Urothelium cell line (cell line): ENCODE measurements at regions not wholly inside any gene's neighbourhood (a gene's known extent, or its start where the extent isn't known, plus 50 kb on each side); places are given as distances from the start of the nearest gene placed in this dataset.

Experiments
- DNase-seq: peaks from one replicate; pipeline ENCODE4 v3.0.0; 2011; ENCODE audit warnings: low spot score, mixed read lengths
- FAIRE-seq: peaks from 2 replicates; lab custom pipeline; 2011; peaks lifted over from hg19 to GRCh38; lab: Jason Lieb, UNC

DNA sequence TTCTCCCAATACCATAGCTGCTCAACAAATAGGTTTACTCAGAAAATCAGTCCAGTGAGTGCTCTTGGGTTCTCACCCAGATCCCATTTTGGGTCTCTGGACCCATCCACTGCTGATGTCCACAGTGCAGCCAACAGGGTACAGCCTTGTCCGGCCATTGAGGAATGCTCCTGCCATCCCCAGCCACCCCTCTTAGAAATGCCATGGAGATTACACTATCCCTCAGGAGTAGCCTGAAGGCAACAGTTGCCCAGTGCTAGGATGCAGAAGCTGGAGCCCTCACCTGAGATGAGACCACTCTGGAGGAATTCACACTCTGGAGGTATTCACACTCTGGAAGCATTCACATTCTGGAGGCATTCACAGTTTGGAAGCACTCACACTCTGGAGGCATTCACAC, 958.8 kb upstream of the TMEM132C start:
- DNase-seq (no peak), FAIRE-seq (no peak)

DNA sequence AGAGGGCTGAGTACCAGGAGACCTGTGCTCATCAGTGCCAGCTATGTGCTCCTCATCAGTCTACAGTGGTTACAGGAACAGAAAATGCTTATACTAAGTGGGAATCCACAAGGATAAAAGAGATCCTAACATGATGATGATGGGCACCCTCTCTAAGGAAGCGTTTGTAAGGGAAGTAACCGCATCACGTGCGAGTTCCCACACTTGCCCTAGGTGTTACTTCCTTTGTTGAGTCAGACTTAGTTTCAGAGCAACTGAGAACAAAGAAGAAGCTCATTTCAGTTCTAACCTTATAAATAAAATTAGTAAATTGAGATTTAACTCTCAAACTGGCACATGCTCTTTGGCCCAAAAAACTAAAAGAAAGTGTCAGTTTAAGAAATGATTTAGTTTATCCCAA, 956.4 kb upstream of the TMEM132C start:
- FAIRE-seq (no peak), DNase-seq (no peak)

DNA sequence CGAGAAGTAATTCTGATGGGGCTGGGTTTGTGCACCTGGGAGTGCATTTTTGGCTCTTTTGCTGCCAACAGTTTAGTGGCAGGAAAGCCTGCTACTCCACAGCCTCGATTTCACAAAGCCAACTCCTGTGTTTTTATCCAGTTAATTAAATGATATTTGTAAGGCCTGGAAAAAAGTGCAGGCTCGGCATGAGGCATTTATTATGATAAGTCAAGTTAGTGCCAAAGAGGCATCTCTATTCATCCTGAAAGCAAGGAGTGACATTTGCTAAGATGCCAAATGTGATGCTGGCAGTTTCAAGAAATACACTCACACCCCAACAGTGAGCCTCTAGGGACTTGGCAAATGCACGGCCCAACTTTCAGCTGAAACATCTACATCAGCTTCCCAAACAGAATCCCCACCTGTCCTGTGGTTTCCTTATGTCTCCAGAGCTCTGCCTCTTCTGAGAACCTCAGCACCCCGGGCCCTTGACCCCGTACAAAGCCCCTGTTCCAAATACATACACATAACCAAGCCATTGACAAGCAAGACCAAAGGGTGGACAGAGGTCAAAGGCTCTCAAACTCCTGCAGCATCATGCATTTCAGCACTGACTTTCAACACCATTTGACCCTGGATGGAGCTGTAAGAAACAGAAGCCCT, 955.1 kb upstream of the TMEM132C start:
- DNase-seq (no peak), FAIRE-seq (no peak)

DNA sequence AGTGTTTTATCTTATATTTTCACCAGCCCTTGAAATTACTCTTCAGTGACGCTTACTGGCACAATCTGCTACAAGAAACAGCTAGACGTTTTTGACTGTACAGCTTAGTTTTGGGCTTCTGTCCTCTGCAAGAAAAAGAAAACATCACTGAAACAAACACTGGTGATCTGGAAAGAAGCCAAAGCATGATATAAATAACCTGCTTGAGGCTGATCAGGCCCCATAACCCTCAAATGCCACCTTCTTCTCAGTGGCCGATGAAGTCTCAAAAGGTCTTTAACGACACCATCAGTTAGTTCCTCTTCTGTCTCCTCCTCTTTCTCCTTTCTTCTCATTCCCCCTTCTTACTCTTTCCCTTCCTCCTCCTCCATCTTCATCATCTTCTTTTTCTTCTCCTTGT, 942.3 kb upstream of the TMEM132C start:
- FAIRE-seq: no peak
- DNase-seq: no peak

DNA sequence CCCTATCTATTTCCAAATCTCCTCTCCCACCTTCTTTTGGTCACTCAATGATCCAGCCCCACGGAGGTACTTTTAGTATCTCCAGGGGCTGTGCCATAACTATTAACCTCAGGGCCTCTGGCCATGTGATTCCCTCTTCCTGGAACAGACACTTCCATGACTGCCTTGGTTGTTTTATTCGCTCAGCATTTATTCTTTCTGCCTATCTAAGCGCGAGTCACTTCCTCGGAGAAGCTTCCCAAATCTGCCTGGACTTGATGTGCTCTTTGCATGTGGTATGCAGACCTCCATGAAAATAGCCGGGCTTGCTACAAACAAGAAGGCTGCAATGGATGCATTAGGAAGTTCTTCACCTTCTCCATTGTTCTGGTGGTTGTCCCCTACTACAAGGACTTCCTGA, 939.0 kb upstream of the TMEM132C start:
- no peak for DNase-seq
- FAIRE-seq: no peak

DNA sequence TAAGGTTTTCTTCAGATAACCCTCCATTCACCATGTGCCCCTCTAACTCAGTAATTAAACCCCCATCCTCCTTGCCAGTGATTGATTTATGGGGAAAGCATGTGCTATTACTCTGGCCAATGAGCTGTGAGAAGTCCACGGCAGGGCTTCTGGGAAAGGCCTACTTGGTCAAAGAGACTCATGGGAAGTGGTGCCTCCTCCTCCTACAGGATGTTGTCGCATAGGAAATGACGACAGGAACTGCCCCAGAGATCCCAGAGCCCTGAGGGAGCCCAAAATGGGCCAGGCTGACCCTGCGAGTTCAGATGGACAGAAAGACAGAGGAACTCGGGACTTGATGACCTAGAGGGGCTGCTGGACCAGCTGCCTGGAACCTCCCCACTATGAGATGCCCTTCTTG, 938.1 kb upstream of the TMEM132C start:
- FAIRE-seq: no peak
- DNase-seq: no peak

DNA sequence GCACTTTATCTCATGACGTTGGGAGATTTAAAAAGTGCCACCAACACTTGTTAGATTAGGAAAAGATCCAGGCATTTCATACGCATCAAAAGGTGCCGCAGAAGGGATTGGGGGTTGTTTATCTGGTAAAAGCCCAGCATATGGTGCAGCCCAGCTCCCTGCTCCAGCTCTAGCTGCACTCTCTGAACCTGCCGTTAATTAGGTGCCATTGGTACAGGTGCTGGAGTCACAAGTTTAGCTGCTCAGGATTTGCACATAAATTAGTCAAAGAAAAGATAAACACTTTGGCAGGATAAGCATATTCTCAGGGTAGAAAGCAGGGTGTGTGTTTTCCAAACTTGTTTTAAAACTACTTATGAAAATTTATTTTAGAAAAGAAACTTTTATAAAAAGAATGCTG, 932.6 kb upstream of the TMEM132C start:
- DNase-seq: no peak

DNA sequence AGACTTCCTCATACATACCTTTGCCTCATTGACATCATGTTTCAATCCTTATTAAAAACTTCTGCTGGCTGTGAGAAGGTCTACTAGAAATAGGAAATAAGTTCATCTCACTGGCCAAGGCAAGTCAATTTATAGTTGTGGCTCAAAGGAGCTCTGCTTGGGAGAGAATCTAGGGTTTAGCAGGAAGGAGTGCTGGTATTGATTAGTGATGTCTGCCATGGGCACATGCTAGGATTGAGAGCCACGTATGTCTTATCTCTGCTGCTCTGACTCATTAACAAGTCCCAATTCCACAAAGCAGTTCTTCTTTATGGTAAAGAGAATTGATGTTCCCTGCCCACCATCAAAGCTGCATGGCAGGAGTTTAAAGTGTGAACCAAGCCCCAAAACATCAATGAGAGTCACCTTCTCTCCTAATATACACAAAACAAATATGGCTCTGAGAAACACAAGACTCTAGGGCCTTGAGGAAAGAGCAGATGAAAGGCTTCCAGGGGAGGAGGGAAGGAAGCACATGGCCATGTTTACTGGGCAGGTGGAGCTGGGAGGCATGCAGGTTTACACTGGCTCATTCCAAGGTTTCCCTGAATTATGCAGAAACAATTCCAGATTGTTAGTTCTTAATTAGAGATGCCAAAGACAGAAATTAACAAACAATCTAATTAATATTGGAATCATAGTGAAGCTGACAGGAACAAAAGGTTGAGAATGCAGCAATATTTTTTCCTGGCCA, 931.9 kb upstream of the TMEM132C start:
- DNase-seq (no peak), FAIRE-seq (no peak)

More for the DNA sequence above, 932.6 kb upstream of the TMEM132C start:
- no peak for FAIRE-seq

DNA sequence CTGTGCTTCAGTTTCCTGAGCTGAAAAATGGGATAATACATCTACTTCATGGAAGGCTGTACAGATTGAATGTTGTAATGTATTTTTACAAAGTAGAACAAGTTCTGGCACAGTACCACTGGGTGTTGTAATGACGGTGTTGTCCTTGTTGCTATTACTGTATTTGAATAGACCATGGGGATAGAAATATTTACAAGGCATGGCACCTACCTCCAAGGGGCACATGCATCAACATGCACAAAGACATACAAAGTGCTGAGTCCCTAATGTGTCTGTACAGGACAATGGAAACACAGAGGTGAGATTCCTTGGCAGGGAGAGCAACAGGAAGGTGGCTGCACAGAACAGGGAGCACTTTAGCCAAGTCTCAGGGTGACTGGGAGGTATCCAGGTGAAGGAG, 930.6 kb upstream of the TMEM132C start:
- FAIRE-seq (no peak), DNase-seq (no peak)

DNA sequence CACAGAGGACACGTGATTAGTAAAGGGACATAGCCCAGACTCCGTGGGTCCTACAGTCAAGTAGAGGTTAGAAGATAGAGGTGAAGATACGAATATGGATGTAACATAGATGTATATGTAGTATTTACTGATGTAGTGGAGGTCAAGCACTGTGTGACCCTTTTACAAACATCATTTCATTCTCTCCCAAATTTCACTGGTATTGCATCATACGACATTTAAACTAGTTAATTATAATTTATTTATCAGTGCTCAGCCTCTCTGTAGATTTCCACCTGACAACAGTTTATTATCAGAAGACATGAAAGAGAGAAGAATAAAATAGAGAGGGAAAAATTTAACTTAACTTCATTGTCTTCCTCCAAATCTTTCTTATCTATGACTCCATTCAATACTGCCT, 927.9 kb upstream of the TMEM132C start:
- no peak for DNase-seq
- FAIRE-seq: no peak

DNA sequence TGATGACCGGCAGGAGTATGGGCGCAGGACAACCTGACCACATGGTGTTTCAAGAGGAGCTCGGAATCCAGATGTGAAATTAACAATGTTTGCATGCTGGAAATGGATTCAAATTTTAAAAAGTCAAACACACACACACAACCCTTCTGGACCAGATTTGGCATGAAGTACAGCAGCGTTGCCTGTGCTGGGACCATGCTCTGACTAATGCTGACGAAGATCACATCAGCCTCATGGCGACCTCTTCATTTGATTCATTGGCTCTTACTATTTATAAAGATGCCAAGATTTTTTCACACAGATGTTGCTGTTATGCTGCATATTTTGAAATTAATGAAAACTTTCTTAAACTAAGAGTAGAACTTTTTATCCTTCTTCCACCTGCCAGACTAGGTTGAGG, 926.6 kb upstream of the TMEM132C start:
- DNase-seq (no peak), FAIRE-seq (no peak)

DNA sequence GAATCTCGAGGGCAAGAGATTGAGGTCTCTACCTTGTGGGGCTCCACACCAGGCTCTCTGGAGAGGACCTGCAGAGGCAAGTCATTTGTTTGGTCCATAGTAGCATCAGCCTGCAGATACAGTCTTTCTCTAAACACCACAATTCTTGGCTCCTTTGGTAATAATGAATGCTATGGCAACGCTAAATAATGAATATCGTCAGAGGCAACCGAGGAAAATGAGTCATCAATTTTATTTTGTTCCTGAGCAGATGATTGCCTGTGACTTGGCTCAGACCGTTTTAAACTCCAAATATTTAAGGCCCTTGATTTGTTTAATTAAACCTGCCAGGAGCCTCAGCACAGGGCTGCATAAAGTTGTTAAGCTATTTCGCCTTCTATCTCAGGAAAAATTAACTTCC, 924.1 kb upstream of the TMEM132C start:
- FAIRE-seq: no peak
- DNase-seq: peak; percentile 21

DNA sequence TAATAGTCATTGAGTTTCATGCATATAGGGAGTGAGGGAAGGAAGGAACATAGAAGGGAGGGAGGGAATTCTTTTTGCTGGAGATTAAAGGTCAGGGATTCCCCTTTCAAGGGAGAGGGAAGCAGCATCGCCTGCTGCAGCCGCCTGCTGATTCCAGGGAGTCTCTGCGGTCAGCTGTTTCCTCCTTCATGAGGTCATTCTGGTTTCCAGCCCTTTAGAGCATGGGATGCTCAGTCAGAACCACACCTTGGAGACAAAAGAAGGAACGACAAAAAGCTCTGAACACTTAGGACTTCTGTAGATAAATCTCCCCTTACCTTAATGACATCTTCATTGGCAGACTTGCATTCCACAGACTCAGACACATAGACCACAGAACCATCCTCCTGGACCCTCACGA, 923.0 kb upstream of the TMEM132C start:
- DNase-seq (peak; percentile 37), FAIRE-seq (no peak)

DNA sequence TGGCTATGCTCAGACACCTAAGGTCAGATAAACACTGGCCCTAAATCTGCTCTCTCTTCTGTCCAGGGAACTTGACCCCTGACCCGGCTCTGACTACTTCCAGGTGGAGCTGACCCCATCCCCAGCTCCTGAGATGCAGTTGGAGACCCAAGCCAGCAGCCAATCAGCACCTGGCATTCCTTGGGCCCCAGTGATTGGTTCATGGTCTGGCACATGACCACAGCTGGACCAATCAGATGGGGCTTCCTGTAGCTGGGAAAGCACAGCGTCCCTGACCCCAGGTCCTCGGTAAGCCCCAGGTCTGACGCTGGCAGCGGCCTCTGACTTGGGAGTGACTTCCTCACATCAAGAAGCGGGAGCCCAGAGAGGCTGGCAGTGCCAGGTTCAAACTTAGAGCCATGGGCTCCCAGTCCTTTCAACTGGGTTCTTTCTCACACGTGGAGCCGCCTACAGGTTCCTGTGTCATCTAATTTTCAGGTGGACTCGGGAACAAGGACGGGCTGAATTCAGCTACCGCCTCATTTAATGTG, 915.4 kb upstream of the TMEM132C start:
- DNase-seq: no peak

DNA sequence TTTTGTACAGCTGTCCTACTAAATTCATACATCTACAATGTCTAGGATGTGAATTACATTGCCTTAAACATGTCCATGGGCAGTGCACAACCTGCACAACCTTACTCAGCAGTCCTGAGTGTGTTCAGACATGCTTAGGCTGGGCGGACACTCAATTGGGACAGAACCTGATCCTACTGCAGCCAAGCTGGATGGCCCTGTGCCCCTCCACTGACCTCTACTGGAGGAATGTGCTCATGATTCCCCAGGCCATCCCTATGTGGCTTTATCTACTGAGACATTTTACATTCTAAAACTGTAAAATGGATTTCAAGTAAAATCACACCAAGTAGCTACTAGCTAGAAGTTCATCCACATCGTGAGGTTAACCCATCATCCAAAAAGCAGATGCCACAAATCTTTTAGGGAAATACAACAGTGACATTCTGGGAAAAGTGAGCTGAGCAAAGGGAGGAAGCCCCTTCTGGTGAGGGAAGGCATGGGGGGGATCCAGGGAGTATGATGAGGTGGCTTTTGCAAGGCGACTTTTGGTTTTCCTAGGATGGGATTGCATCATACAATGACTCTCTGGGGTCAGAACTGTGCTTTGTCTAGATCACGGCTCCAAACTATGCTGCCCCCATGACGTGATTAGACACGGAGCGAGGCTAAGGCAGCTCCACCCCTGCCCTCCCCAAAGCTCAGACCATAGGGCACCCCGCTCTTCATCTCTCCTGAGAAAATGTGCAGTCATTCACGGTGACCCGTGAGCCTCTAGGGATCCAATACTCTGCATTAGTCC, 911.7 kb upstream of the TMEM132C start:
- FAIRE-seq (no peak), DNase-seq (peak; percentile 48)

More for the DNA sequence above, 915.4 kb upstream of the TMEM132C start:
- no peak for FAIRE-seq

DNA sequence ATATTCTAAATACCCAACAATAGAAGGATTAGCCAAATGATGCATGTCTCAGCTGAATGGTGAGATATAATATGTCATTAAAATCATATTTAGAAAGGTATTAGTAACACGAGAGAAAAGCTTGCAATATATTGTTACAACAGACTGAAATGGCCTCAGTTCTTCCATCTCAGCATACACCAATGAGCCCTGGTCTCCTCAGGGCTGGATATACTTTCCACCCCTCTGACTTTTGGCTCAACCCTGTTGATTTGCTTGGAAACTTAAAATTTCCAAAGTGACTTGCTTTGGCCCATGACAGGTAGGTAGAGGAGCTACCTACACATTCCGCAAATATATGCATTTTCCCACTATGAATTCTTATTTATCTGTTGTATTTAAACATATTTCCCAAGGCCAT, 908.1 kb upstream of the TMEM132C start:
- FAIRE-seq (no peak), DNase-seq (no peak)

DNA sequence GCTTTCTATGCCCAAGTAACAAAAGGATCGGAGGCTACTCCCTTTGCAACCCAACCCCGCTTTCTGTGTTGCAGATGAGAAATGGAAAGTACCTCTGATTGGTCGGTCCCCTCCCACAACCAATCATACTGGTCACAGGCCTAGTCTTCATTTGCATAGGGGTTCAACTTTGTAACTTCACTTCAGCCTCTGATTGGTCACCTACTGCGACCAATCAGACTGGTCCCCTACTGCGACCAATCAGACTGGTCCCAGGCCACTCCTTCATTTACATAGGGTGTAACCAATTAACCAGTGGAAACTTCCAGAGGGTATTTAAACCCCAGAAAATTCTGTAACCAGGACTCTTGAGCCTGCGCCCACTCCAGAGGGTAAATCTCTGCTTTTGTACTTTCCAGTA, 906.4 kb upstream of the TMEM132C start:
- FAIRE-seq (no peak), DNase-seq (no peak)

DNA sequence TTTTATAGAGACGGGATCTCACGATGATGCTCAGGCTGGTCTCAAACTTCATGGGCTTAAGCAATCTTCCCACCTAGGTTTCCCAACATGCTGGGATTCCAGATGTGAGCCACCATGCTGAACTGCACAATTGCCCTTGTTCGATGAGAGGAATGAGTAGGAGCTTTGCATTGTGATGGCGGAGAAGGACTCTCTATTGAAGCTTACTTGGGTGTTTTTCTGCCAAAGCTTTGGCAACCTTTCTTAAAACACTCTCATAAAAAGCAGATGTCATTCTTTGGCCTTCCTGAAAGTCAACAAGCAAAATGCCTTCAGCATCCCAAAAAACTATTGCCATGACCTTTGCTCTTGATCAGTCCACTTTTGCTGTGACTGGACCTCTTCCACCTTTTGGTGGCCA, 904.8 kb upstream of the TMEM132C start:
- FAIRE-seq (no peak), DNase-seq (no peak)

DNA sequence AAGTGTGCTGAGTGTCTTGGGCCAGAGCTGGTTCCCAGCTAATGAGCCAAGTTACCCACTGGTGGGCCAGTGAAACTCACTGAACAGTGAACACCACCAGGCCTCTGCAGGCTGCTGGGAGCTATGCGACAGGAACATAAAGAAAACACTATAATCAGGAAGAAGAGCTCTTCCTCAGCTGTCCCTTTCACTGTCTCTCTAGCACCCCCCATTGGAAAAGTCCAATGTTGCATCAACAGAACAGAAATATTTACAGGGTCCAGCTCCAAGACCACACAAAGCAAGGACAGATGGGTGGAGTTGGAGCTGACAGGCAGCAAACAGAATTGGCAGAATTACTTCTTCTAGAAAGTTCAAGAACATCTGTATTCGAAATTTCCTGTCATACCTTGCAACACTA, 903.6 kb upstream of the TMEM132C start:
- FAIRE-seq: no peak

DNA sequence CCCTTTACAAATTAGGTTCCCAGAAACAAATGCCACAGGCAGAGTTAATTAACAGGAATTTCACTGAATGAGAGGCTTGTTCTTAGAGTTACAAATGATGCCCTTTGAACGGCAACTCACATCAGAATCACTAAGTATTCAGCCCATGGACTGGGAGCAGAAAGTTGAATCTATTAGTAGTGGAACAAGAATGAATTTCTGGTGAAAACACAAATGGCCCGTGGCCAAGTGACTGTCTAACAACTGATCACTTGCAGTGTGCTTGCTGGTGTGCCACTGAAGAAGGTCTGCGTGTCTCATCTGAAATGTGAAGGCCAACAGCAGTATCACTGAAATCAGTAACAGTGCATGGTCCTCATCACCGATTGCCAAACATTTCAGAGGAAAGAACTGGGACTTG, 893.4 kb upstream of the TMEM132C start:
- DNase-seq (no peak), FAIRE-seq (no peak)

More for the DNA sequence above, 903.6 kb upstream of the TMEM132C start:
- no peak for DNase-seq

DNA sequence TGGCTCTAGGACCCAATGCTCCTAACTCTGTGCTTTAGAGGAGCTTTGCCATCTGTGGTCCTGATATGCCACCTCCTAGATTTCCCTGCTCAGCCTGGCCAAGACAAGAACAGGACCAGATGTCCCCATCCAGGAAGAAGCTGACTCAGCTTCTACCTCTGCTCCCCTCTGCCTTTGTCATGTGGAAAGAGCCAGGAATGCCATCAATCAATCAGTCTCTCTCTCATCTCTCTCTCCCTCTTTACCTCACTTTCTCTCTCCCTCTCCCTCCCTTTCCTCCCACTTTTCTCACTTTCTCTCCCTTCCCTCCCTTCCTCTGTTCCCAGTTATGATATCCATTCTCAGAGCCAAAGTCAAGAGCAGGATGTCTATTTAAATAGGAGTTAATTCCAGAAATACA, 892.5 kb upstream of the TMEM132C start:
- FAIRE-seq (no peak), DNase-seq (no peak)
